ENCODE measurements at regions not wholly inside any gene's neighbourhood (a gene's known extent, or its start where the extent isn't known, plus 50 kb on each side); places are given as distances from the start of the nearest gene placed in this dataset.

DNA sequence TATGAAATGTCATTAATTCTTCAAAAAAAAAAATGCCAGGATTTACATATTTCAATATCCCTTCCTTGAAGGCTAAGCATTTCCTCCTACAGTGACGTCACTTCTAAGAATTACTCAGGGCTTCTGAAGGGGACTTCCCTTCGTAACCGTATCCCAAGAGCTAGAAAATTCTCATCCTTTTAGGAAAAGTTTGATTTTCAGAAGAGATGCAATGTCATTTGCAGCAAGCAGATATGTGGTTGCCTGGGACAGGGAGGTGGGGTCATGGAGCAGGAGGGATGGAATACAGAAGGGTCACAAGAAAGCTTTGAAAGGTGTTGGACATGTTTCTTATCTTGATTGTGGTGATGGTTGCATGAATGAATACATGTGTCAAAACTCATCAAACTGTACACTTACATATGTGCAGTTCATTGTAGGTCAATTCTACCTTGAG lies 97.0 kb upstream of the ATL2 start:
- TF ChIP-seq CTCF (IDR thresholded peaks at IDR 0.05; ENCODE audit: unreplicated experiment in 3 of 3) = no peak
- H3K4me3 Mint-ChIP-seq = no peak overlapping the region
- no peaks in the 10 kb centered on the region for H3K36me3 Mint-ChIP-seq (ENCODE audit: low read depth)
- H3K9me3 Mint-ChIP-seq = peaks cover 3% of the 10 kb centered on the region
- H3K4me1 Mint-ChIP-seq = peaks cover 34% of the 10 kb centered on the region
- H3K27ac Mint-ChIP-seq = peak overlapping the region in 2 of 3 experiments; percentile 20 to 37
- H3K27me3 Mint-ChIP-seq (ENCODE audit: low read depth) = peaks cover 8% of the 10 kb centered on the region

- no peaks in the 10 kb centered on the region for H3K36me3 Mint-ChIP-seq (ENCODE audit: low read depth)
- H3K27ac Mint-ChIP-seq = peak overlapping the region in 2 of 3 experiments; percentile 5 to 64
- H3K4me1 Mint-ChIP-seq = peaks cover 34% of the 10 kb centered on the region
- H3K4me3 Mint-ChIP-seq = no peak overlapping the region
- no peaks in the 10 kb centered on the region for H3K9me3 Mint-ChIP-seq
- no peak for TF ChIP-seq CTCF (IDR thresholded peaks at IDR 0.05; ENCODE audit: unreplicated experiment in 3 of 3)
- peaks cover 8% of the 10 kb centered on the region for H3K27me3 Mint-ChIP-seq (ENCODE audit: low read depth)
Measured at GRCh38 chr2:38473333-38474005, 96.4 kb upstream of the ATL2 start.

- Mint-ChIP-seq H3K4me1 (peaks cover 46% of the 10 kb centered on the region), H3K4me3 (no peak overlapping the region), H3K36me3 (ENCODE audit: low read depth) (no peaks in the 10 kb centered on the region), H3K9me3 (no peaks in the 10 kb centered on the region), H3K27ac (peak overlapping the region in 1 of 3 experiments; percentile 17), H3K27me3 (ENCODE audit: low read depth) (peaks cover 8% of the 10 kb centered on the region)
- no peak for TF ChIP-seq CTCF (IDR thresholded peaks at IDR 0.05; ENCODE audit: unreplicated experiment in 3 of 3)
Measured at GRCh38 chr2:38470115-38470514, 93.0 kb upstream of the ATL2 start.

DNA sequence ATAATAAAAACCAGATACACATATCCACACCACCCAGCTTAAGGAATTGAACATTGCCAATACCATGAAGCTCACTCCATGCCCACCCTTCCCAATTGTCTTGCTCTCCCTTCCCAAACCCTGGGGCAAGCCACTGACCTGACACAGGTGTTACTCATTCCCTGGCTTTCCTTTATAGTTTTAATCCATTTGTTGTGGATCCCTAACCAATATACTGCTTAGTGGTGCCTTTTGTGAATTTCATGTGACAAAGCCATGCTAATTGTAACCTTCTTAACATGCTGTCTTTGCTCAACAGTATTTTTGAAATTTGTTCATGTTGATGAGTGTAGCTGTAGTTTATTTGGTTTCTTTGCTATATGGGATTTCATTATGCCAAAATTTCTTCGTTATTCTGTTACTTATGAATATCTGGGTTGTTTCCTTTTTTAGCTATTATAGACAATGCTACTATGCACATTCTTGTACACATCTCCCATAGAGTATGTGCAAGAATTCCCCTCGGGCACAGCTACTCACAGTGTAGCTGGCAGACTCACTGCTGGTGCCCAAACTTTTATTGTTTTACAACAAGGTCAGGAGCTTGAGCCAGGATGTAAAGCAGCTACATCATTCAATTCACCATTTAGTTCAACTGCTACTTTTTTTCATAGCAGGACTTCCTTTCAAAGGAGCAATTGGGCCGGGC lies 90.8 kb upstream of the ATL2 start:
- no peaks in the 10 kb centered on the region for H3K36me3 Mint-ChIP-seq (ENCODE audit: low read depth)
- no peaks in the 10 kb centered on the region for H3K9me3 Mint-ChIP-seq
- peaks cover 28% of the 10 kb centered on the region for H3K4me1 Mint-ChIP-seq
- H3K27me3 Mint-ChIP-seq (ENCODE audit: low read depth) = peaks cover 6% of the 10 kb centered on the region
- H3K27ac Mint-ChIP-seq = peak overlapping the region; percentile 32 to 96 (median 76)
- TF ChIP-seq CTCF (IDR thresholded peaks at IDR 0.05; ENCODE audit: unreplicated experiment in 3 of 3) = no peak
- H3K4me3 Mint-ChIP-seq = no peak overlapping the region

DNA sequence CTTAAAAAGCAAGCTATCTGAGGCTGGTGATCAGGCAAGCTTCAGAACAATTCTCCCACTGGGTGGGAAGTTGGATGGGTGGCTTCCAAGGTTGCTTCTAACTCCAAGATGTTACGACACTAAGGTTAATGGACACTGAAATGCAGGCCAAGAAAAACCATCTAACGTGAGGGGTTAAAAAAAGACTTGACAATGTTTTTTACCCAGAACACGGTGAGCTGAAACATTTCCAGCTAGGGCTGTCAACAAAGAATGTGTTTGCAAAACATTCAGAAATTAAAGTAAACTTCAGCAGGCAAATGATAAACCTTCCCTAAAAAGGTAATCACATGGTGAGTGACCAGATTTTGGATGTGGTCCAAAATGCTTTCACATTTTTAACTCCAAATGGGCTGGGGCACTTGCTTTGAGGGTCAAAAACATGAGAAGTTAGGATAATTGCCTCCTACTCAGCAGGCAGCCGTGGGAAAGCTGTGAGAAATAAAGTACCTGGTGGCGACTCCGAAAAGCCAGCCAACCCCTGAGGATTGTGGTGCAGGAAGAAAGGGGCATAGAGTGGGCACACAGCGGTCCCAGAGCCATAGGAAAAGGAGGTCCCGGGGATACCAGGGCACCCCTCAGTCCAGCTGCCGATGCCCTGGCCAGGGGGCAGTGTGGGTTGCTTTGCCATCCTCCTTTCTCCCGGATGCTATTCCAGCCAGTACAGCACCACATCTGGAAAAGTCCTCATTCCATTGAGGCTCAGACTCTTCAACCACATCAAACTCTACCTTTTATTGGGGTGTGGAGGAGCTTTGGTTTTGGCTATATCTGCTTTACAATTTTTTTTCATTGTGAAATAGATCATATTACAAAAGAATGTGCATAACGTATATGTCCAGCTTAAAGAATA lies 90.0 kb upstream of the ATL2 start:
- TF ChIP-seq CTCF (IDR thresholded peaks at IDR 0.05; ENCODE audit: unreplicated experiment in 3 of 3) = no peak
- Mint-ChIP-seq H3K27ac (peak overlapping the region; percentile 76 to 96 (median 91)), H3K9me3 (no peaks in the 10 kb centered on the region), H3K4me3 (peak overlapping the region in 1 of 3 experiments; percentile 51), H3K4me1 (peaks cover 31% of the 10 kb centered on the region), H3K36me3 (ENCODE audit: low read depth) (no peaks in the 10 kb centered on the region), H3K27me3 (ENCODE audit: low read depth) (peaks cover 3% of the 10 kb centered on the region)
